ENCODE measurements at regions not wholly inside any gene's neighbourhood (a gene's known extent, or its start where the extent isn't known, plus 50 kb on each side); places are given as distances from the start of the nearest gene placed in this dataset.

DNA sequence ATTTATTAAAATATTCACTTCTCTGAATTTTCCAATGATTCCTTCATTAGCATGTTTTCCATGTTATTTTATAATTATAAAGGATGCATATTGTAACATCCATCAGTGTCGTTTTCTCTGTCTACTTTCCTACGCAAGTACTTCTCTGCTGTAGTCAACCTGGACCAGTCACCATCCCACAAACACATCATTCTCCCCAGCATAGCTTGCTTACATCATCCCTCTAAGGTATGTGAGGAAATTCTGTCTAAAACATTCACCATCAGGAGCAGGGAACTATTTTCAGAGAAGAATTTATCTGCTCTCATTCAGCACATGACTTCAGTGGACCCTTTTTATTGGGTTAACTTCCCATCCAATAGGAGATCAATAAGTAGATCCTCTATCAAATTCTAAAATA is 806.1 kb upstream of the ARGLU1 start:
- no peak overlapping the region for H3K4me3 ChIP-seq (ENCODE audit: low read length, poor library complexity, severe bottlenecking)
- H3K9me3 ChIP-seq (ENCODE audit: insufficient read depth, low read depth, low read length): no peaks in the 10 kb centered on the region
- no peak overlapping the region for H2AFZ ChIP-seq (ENCODE audit: low read length)
- TF ChIP-seq, protein P1, sequence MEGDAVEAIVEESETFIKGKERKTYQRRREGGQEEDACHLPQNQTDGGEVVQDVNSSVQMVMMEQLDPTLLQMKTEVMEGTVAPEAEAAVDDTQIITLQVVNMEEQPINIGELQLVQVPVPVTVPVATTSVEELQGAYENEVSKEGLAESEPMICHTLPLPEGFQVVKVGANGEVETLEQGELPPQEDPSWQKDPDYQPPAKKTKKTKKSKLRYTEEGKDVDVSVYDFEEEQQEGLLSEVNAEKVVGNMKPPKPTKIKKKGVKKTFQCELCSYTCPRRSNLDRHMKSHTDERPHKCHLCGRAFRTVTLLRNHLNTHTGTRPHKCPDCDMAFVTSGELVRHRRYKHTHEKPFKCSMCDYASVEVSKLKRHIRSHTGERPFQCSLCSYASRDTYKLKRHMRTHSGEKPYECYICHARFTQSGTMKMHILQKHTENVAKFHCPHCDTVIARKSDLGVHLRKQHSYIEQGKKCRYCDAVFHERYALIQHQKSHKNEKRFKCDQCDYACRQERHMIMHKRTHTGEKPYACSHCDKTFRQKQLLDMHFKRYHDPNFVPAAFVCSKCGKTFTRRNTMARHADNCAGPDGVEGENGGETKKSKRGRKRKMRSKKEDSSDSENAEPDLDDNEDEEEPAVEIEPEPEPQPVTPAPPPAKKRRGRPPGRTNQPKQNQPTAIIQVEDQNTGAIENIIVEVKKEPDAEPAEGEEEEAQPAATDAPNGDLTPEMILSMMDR (conservative IDR thresholded peaks at IDR 0.05; ENCODE audit: low read length): no peak
- no peak for TF ChIP-seq EZH2phosphoT487 (IDR thresholded peaks at IDR 0.05; ENCODE audit: borderline replicate concordance)
- H3F3A ChIP-seq (ENCODE audit: low read depth): no peaks in the 10 kb centered on the region
- H3K4me1 ChIP-seq (ENCODE audit: insufficient read depth, low read length, poor library complexity, severe bottlenecking): no peaks in the 10 kb centered on the region
- H3K79me2 ChIP-seq (ENCODE audit: insufficient read depth, low read length): no peaks in the 10 kb centered on the region
- H3K4me2 ChIP-seq (ENCODE audit: low read depth, low read length, poor library complexity, severe bottlenecking): no peak overlapping the region
- no peaks in the 10 kb centered on the region for H3K27me3 ChIP-seq (ENCODE audit: insufficient read depth, low read length, poor library complexity, severe bottlenecking)
- H3K9ac ChIP-seq (ENCODE audit: low read depth, low read length, poor library complexity, severe bottlenecking): no peak overlapping the region
- H3K36me3 ChIP-seq (ENCODE audit: insufficient read depth, low read length): no peaks in the 10 kb centered on the region
- H3K9me2 ChIP-seq (replicated peaks; ENCODE audit: low read depth, low read length): 0 out of 2 replicates have a peak, but pooled peaks cover 3% of the 10 kb centered on the region
- no peaks in the 10 kb centered on the region for H4K20me1 ChIP-seq (ENCODE audit: insufficient read depth, low read length, poor library complexity, severe bottlenecking)

DNA sequence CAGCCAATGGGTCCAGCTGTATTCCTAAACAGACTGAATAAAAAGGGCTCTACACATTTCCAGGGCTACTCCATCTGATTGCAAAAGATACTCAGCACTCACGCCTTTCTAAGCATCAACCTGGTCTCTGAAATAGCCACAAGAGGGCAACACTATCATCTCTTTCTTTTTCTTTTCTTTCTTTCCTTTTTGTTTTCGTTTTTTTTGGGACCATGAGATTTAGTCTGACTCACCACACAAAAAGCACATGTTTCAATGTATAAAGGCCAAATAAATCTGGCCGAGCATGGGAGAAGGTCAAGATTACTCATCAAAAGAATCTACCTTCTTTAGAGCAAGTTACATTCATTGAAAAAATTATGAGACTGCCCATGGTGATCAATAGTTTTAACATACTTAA is 805.6 kb upstream of the ARGLU1 start:
- Histone ChIP-seq H3K79me2 (ENCODE audit: insufficient read depth, low read length) (no peaks in the 10 kb centered on the region), H4K20me1 (ENCODE audit: insufficient read depth, low read length, poor library complexity, severe bottlenecking) (no peaks in the 10 kb centered on the region), H2AFZ (ENCODE audit: low read length) (0 out of 2 replicates have a peak overlapping the region, but pooled peaks have one; percentile 41), H3K9ac (ENCODE audit: low read depth, low read length, poor library complexity, severe bottlenecking) (no peak overlapping the region), H3K4me1 (ENCODE audit: insufficient read depth, low read length, poor library complexity, severe bottlenecking) (no peaks in the 10 kb centered on the region), H3K27me3 (ENCODE audit: insufficient read depth, low read length, poor library complexity, severe bottlenecking) (no peaks in the 10 kb centered on the region), H3K9me3 (ENCODE audit: insufficient read depth, low read depth, low read length) (no peaks in the 10 kb centered on the region), H3K4me3 (ENCODE audit: low read length, poor library complexity, severe bottlenecking) (no peak overlapping the region), H3K36me3 (ENCODE audit: insufficient read depth, low read length) (no peaks in the 10 kb centered on the region), H3K4me2 (ENCODE audit: low read depth, low read length, poor library complexity, severe bottlenecking) (no peak overlapping the region), H3F3A (ENCODE audit: low read depth) (no peaks in the 10 kb centered on the region), H3K9me2 (replicated peaks; ENCODE audit: low read depth, low read length) (0 out of 2 replicates have a peak, but pooled peaks cover 3% of the 10 kb centered on the region)
- TF ChIP-seq EZH2phosphoT487 (IDR thresholded peaks at IDR 0.05; ENCODE audit: borderline replicate concordance): no peak
- TF ChIP-seq, protein P1 (conservative IDR thresholded peaks at IDR 0.05; ENCODE audit: low read length): peak; percentile 51

DNA sequence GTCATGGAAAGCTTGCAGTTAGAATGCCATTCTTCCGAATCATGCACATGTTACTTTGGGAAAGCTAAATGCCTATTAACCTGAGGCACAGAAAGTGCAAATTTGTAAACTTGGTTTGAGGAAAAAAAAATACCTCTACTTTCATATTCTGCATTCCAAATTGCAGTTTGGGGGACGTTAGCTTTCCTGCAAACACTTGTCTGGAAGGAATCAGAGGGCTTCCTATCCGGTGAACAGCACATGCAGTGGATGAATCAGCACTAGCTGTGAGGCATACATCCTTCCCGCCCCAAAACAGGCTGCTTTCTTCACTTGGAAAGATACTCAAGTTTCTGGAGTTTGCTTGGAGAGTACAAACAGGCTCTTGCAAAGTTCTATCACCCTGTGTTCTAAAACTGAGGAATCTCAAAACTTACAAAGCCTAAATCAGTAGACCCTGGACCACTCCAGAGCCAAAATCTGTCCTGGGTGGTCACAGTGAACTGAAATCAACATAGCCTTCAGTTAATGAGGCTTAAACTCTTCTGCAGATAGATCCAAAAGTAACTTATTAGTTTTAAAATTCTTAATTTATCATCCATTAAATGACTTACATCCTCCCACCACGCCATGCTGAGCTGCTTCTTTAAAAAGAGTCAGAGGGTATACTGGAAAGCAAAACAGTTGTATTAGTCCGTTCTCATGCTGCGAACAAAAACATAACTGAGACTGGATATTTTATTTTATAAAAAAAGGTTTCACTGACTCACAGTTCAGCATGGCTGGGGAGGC is 802.3 kb upstream of the ARGLU1 start:
- Histone ChIP-seq H3K4me3 (ENCODE audit: low read length, poor library complexity, severe bottlenecking) (no peak overlapping the region), H3K9me2 (replicated peaks; ENCODE audit: low read depth, low read length) (0 out of 2 replicates have a peak, but pooled peaks cover 3% of the 10 kb centered on the region), H3K9ac (ENCODE audit: low read depth, low read length, poor library complexity, severe bottlenecking) (no peak overlapping the region), H3K27me3 (ENCODE audit: insufficient read depth, low read length, poor library complexity, severe bottlenecking) (no peaks in the 10 kb centered on the region), H3K4me2 (ENCODE audit: low read depth, low read length, poor library complexity, severe bottlenecking) (no peak overlapping the region), H3K4me1 (ENCODE audit: insufficient read depth, low read length, poor library complexity, severe bottlenecking) (no peaks in the 10 kb centered on the region), H3K36me3 (ENCODE audit: insufficient read depth, low read length) (no peaks in the 10 kb centered on the region), H3K79me2 (ENCODE audit: insufficient read depth, low read length) (no peaks in the 10 kb centered on the region), H4K20me1 (ENCODE audit: insufficient read depth, low read length, poor library complexity, severe bottlenecking) (no peaks in the 10 kb centered on the region), H2AFZ (ENCODE audit: low read length) (no peak overlapping the region), H3F3A (ENCODE audit: low read depth) (no peaks in the 10 kb centered on the region), H3K9me3 (ENCODE audit: insufficient read depth, low read depth, low read length) (no peaks in the 10 kb centered on the region)
- TF ChIP-seq EZH2phosphoT487 (IDR thresholded peaks at IDR 0.05; ENCODE audit: borderline replicate concordance): no peak
- TF ChIP-seq, protein P1 (conservative IDR thresholded peaks at IDR 0.05; ENCODE audit: low read length): no peak
